Transverse colon (tissue), 4 donors: ENCODE measurements at regions not wholly inside any gene's neighbourhood (a gene's known extent, or its start where the extent isn't known, plus 50 kb on each side); places are given as distances from the start of the nearest gene placed in this dataset.

Experiments used
- DNase-seq: peaks from one replicate; pipeline ENCODE4 v3.0.0-alpha.2; 2019
- H3K27ac ChIP-seq, 4 donors: fragments of 200-600 bp; sonication (generic); 2 replicates each; pipeline ENCODE4 v1.5.1; 2016 to 2018; ENCODE audit warnings: inconsistent platforms in 4 of 4
- H3K27me3 ChIP-seq: fragments of 200-600 bp; sonication (generic); 2 replicates; pipeline ENCODE4 v1.5.1; 2017; ENCODE audit warnings: inconsistent platforms
- H3K36me3 ChIP-seq, 4 donors: fragments of 200-600 bp; sonication (generic); 2 replicates each; pipeline ENCODE4 v1.5.1; 2017 to 2019; ENCODE audit warnings: inconsistent platforms in 4 of 4
- H3K4me1 ChIP-seq, 4 donors: fragments of 200-600 bp; sonication (generic); 2 replicates each; pipeline ENCODE4 v1.5.1; 2017 to 2020; ENCODE audit warnings: inconsistent platforms in 4 of 4
- H3K4me3 ChIP-seq, 4 donors: fragments of 200-600 bp; sonication (generic); 1 replicate in 1 of 4; 2 replicates in 3 of 4; pipeline versions ENCODE4 v1.5.1 to v1.6.1; 2017 to 2019; ENCODE audit warnings: inconsistent platforms in 4 of 4
- H3K9me3 ChIP-seq, 2 donors: fragments of 200-600 bp; sonication (generic); 2 replicates each; pipeline ENCODE4 v1.5.1; 2017 to 2019; ENCODE audit warnings: inconsistent platforms in 2 of 2
- EP300 ChIP-seq: sonication (generic); formaldehyde crosslinking; IDR thresholded peaks from one replicate; pipeline ENCODE4 v1.6.1; 2017; ENCODE audit warnings: antibody characterized with exemption, low read depth
- POLR2A ChIP-seq: fragments of 450-650 bp; IDR thresholded peaks from one replicate; pipeline ENCODE4 v1.6.1; 2016; ENCODE audit warnings: antibody characterized with exemption, mild to moderate bottlenecking, moderate library complexity
- POLR2AphosphoS5 ChIP-seq, 3 donors: sonication (generic); formaldehyde crosslinking; IDR thresholded peaks; one replicate each; pipeline ENCODE4 v1.6.1; 2016; ENCODE audit warnings: antibody characterized with exemption in 3 of 3
- WGBS, 2 donors: methylation state at CpG; one replicate each; pipeline ENCODE4 v1.1.5; 2018; ENCODE audit warnings: low coverage in 1 of 2; 5-methylcytosine and 5-hydroxymethylcytosine counted together
- in situ Hi-C, 4 donors: fragments of 200-750 bp; cut with MboI; loops; one replicate each; pipeline versions ENCODE4 v1.15.0 to v1.15.1; 2017; ENCODE audit warnings: low sequenced_read_pairs in 3 of 4, low pct_ligation_motif_present in 1 of 4, low pct_unique_long_range_greater_than_20kb in 1 of 4
- intact Hi-C: fragments of 100-400 bp; cut with DNase I; formaldehyde crosslinking; loops from one replicate; pipeline ENCODE4 v1.15.1; 2023; ENCODE audit warnings: low total_unique reads
- TF ChIP-seq, protein P1 (sequence below), 5 experiments: fragments of 200-600 bp in 3 of 5; fragments of 450-650 bp in 2 of 5; sonication (generic) in 3 of 5; IDR thresholded peaks; 1 replicate in 2 of 5; 2 replicates in 3 of 5; pipeline ENCODE4 v1.5.1; 2016 to 2017; ENCODE audit warnings: antibody characterized with exemption in 5 of 5, inconsistent platforms in 3 of 5, mild to moderate bottlenecking in 2 of 5, moderate library complexity in 1 of 5

DNA sequence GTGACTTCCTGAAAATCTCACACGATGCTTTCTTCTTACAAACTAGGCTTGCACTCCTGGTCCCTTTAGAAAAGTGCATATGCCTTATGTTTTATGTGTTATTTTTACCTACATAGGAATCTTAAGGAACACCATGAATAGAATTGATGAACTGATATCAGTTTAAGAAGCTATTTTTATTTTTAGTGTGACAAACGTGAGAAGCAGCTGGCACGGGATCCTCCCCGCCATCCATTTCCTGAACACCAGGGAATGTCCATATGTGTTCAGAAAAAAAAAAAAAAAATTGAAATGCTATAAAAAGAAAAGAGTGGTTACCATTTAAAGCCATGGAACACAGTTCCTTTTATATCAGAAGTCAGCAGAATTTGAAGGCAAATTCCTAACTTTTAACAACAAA is 1096.1 kb upstream of the PRKX start:
- in situ Hi-C loops (no loop called here), intact Hi-C loops (no loop called here)
- TF ChIP-seq EP300 (no peak), POLR2A (no peak)
- WGBS, 2 donors, result 56 to 57% methylated on average over 1 to 4 of the region's 4 CpGs
- no peak overlapping the region for H3K27ac ChIP-seq
- H3K9me3 ChIP-seq, result no peaks in the 10 kb centered on the region
- no peaks in the 10 kb centered on the region for H3K36me3 ChIP-seq
- H3K27me3 ChIP-seq, result no peaks in the 10 kb centered on the region
- no peak for DNase-seq
- H3K4me1 ChIP-seq, result no peaks in the 10 kb centered on the region
- no peak overlapping the region for H3K4me3 ChIP-seq

DNA sequence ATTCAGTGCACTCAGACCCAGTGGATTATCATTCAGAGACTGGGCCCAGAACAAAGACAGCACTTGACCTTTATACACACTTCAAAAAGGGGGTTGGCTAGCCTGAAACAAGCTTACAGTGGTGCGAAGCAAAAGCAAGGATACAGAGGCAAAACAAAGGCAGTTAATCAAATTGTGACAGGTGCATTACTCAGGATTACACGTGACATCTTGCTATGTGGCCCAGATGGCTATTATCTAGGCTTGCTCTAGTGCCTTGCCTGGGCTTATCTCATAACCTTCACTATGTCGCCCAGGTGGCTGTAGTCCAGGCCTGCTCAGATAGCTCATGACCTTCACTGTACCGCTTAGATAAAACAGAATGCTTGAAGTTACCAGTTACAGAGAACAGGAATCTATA is 1092.1 kb upstream of the PRKX start:
- Histone ChIP-seq H3K27me3 (no peaks in the 10 kb centered on the region), H3K4me3 (no peak overlapping the region), H3K4me1 (no peaks in the 10 kb centered on the region), H3K9me3 (no peaks in the 10 kb centered on the region), H3K27ac (no peak overlapping the region), H3K36me3 (no peaks in the 10 kb centered on the region)
- no peak for DNase-seq
- in situ Hi-C loops, result no loop called here
- intact Hi-C loops, result no loop called here
- WGBS, 2 donors, result 53 to 71% methylated on average over 2 to 4 of the region's 4 CpGs
- no peak for TF ChIP-seq EP300
- TF ChIP-seq POLR2AphosphoS5 (IDR thresholded peaks at IDR 0.05), result no peak
- TF ChIP-seq, protein P1, sequence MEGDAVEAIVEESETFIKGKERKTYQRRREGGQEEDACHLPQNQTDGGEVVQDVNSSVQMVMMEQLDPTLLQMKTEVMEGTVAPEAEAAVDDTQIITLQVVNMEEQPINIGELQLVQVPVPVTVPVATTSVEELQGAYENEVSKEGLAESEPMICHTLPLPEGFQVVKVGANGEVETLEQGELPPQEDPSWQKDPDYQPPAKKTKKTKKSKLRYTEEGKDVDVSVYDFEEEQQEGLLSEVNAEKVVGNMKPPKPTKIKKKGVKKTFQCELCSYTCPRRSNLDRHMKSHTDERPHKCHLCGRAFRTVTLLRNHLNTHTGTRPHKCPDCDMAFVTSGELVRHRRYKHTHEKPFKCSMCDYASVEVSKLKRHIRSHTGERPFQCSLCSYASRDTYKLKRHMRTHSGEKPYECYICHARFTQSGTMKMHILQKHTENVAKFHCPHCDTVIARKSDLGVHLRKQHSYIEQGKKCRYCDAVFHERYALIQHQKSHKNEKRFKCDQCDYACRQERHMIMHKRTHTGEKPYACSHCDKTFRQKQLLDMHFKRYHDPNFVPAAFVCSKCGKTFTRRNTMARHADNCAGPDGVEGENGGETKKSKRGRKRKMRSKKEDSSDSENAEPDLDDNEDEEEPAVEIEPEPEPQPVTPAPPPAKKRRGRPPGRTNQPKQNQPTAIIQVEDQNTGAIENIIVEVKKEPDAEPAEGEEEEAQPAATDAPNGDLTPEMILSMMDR (IDR thresholded peaks at IDR 0.05), result no peak
- no peak for TF ChIP-seq POLR2A

DNA sequence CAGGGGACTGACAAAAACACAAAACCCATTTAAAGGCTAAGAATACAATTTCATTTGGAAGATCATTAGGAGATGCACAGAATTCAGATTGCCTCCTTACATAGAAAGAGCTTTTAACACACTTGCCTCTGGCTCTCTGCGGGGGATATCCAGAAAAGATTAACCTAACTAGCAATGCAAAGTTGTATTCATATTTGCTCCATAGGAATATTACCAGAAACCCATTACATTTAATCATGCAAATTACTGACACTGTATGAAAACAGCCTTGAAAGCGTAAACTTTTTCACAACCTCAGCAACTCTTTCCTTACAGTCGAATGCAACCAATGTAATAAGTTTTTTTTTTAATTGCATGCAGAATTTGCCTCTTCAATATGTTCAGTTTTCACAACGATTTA is 1087.3 kb upstream of the PRKX start:
- H3K27ac ChIP-seq, result no peak overlapping the region
- no peaks in the 10 kb centered on the region for H3K9me3 ChIP-seq
- 73 to 82% methylated on average over 3 to 4 of the region's 4 CpGs for WGBS, 2 donors
- intact Hi-C loops, result no loop called here
- TF ChIP-seq POLR2A (no peak), POLR2AphosphoS5 (IDR thresholded peaks at IDR 0.05) (no peak), EP300 (no peak)
- TF ChIP-seq, protein P1 (IDR thresholded peaks at IDR 0.05), result no peak
- in situ Hi-C loops, result no loop called here
- H3K27me3 ChIP-seq, result no peaks in the 10 kb centered on the region
- no peaks in the 10 kb centered on the region for H3K4me1 ChIP-seq
- DNase-seq, result no peak
- H3K4me3 ChIP-seq, result no peak overlapping the region
- no peaks in the 10 kb centered on the region for H3K36me3 ChIP-seq

DNA sequence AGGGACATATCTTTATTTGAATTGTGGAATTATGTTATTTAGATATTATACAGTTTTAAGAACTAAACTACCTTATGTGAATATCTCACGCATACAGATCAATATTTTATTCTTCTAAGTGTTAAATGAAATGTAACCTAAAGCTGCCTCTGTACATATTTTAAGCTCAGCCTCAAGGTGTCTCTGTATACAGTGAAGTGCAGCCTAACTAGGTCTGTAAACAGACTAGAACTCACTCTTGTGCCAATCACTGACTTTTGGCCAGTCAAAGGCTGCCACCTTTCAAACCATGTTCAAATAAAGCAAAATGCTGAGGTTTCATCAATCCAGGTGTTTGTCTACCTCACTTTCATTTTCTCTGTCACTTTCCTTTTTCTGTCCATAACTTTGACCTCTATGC is 1074.5 kb upstream of the PRKX start:
- no peak for DNase-seq
- no peak overlapping the region for H3K27ac ChIP-seq
- WGBS, 2 donors, result 84% methylated on average over 1 of the region's 1 CpG; no CpG with 5 or more reads in 1 of the 2 donors
- H3K9me3 ChIP-seq, result no peaks in the 10 kb centered on the region
- in situ Hi-C loops, result no loop called here
- TF ChIP-seq POLR2AphosphoS5 (IDR thresholded peaks at IDR 0.05), result no peak
- TF ChIP-seq EP300, result no peak
- TF ChIP-seq, protein P1 (IDR thresholded peaks at IDR 0.05), result no peak
- no peak for TF ChIP-seq POLR2A
- H3K4me3 ChIP-seq, result no peak overlapping the region
- H3K27me3 ChIP-seq, result no peaks in the 10 kb centered on the region
- no peaks in the 10 kb centered on the region for H3K36me3 ChIP-seq
- no peaks in the 10 kb centered on the region for H3K4me1 ChIP-seq
- intact Hi-C loops, result no loop called here

DNA sequence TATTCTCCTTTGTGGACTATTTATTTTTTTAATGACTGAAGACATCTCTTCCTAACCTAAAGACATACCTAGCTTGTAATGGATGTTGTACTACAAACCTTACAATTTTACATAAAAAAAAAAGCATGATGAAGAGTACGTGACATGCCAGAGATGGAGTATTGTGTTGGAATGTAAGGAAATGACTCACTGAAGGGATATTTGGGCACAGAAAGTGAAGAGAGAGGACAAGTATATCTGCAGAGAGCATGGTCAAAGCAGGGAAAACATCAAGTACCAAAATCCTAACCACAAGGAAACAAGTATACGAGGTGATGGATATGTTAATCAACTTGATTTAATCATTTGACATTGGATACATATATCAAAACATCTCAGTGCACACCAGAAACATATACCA is 1051.4 kb upstream of the PRKX start:
- H3K4me3 ChIP-seq, result no peak overlapping the region
- no peak for DNase-seq
- 33 to 74% methylated on average over 1 to 2 of the region's 2 CpGs for WGBS, 2 donors
- H3K36me3 ChIP-seq, result no peaks in the 10 kb centered on the region
- in situ Hi-C loops, result no loop called here
- TF ChIP-seq POLR2A (no peak), EP300 (no peak), POLR2AphosphoS5 (IDR thresholded peaks at IDR 0.05) (no peak)
- TF ChIP-seq, protein P1 (IDR thresholded peaks at IDR 0.05), result no peak
- H3K4me1 ChIP-seq, result no peaks in the 10 kb centered on the region
- intact Hi-C loops, result no loop called here
- no peaks in the 10 kb centered on the region for H3K9me3 ChIP-seq
- no peaks in the 10 kb centered on the region for H3K27me3 ChIP-seq
- no peak overlapping the region for H3K27ac ChIP-seq
